Activated B cell treated with CpG ODN at 0.5 μM for 24 hours (primary cell): ENCODE measurements at regions not wholly inside any gene's neighbourhood (a gene's known extent, or its start where the extent isn't known, plus 50 kb on each side); places are given as distances from the start of the nearest gene placed in this dataset.

Source experiments
- ATAC-seq: fragments of 200-7000 bp; cut with Tn5 transposase; one replicate; pipeline ENCODE4 v1.10.0; 2021; ENCODE audit warnings: low read depth, mild to moderate bottlenecking, moderate library complexity
- CTCF ChIA-PET: fragments of 350-600 bp; sonication (Branson Sonifier 250); formaldehyde crosslinking; loops from one replicate; lab custom pipeline; 2021; ENCODE audit warnings: antibody characterized with exemption; lab: Charles Lee
- POLR2A ChIA-PET: fragments of 350-600 bp; sonication (Branson Sonifier 250); formaldehyde crosslinking; loops from one replicate; lab custom pipeline; 2021; ENCODE audit warnings: antibody characterized with exemption; lab: Charles Lee
- DNase-seq: peaks from one replicate; pipeline ENCODE4 v3.0.0; 2022
- H3K27ac Mint-ChIP-seq: one replicate; pipeline ENCODE4 v1.8.0; 2020; ENCODE audit warnings: mixed read lengths
- H3K27me3 Mint-ChIP-seq: one replicate; pipeline ENCODE4 v1.8.0; 2021; ENCODE audit warnings: mixed read lengths
- H3K36me3 Mint-ChIP-seq: one replicate; pipeline ENCODE4 v1.8.0; 2021; ENCODE audit warnings: low read depth, mixed read lengths
- H3K4me1 Mint-ChIP-seq: one replicate; pipeline ENCODE4 v1.8.0; 2021; ENCODE audit warnings: mixed read lengths
- H3K4me3 Mint-ChIP-seq: one replicate; pipeline ENCODE4 v1.8.0; 2020; ENCODE audit warnings: mild to moderate bottlenecking, mixed read lengths
- H3K9me3 Mint-ChIP-seq: one replicate; pipeline ENCODE4 v1.8.0; 2020; ENCODE audit warnings: mixed read lengths
- CTCF ChIP-seq: fragments of 200-600 bp; IDR thresholded peaks from one replicate; pipeline ENCODE4 v1.8.0; 2022; ENCODE audit warnings: antibody characterized with exemption, mild to moderate bottlenecking
- intact Hi-C: fragments of 100-400 bp; cut with micrococcal nuclease; formaldehyde crosslinking; loops from one replicate; pipeline ENCODE4 v1.15.1; 2024

GRCh38 chr7:10604128-10604527, 369.5 kb upstream of the PHF14 start:
- Mint-ChIP-seq H3K4me1 (no peaks in the 10 kb centered on the region), H3K4me3 (no peak overlapping the region), H3K9me3 (no peaks in the 10 kb centered on the region), H3K36me3 (no peaks in the 10 kb centered on the region), H3K27ac (no peak overlapping the region), H3K27me3 (no peaks in the 10 kb centered on the region)
- no peak for TF ChIP-seq CTCF
- ChIA-PET POLR2A (no interaction called here), CTCF (no interaction called here)
- no peak for DNase-seq
- intact Hi-C loops, result no loop called here
- ATAC-seq, result no peak

- intact Hi-C loops, result no loop called here
These were observed 360.7 kb upstream of the PHF14 start for GRCh38 chr7:10612950-10613349.

GRCh38 chr7:10618953-10619352, 354.7 kb upstream of the PHF14 start:
- Mint-ChIP-seq H3K27me3 (no peaks in the 10 kb centered on the region), H3K27ac (no peak overlapping the region), H3K4me1 (no peaks in the 10 kb centered on the region), H3K9me3 (no peaks in the 10 kb centered on the region), H3K4me3 (no peak overlapping the region), H3K36me3 (no peaks in the 10 kb centered on the region)
- CTCF ChIA-PET, result no interaction called here
- no peak for DNase-seq
- no peak for ATAC-seq
- no peak for TF ChIP-seq CTCF
- POLR2A ChIA-PET, result no interaction called here
- intact Hi-C loops, result no loop called here

More at GRCh38 chr7:10612950-10613349, 360.7 kb upstream of the PHF14 start:
- ChIA-PET CTCF (no interaction called here), POLR2A (no interaction called here)
- H3K9me3 Mint-ChIP-seq, result no peaks in the 10 kb centered on the region
- no peaks in the 10 kb centered on the region for H3K27me3 Mint-ChIP-seq
- no peaks in the 10 kb centered on the region for H3K36me3 Mint-ChIP-seq
- ATAC-seq (no peak), DNase-seq (no peak)
- H3K4me3 Mint-ChIP-seq, result no peak overlapping the region
- no peak overlapping the region for H3K27ac Mint-ChIP-seq
- no peaks in the 10 kb centered on the region for H3K4me1 Mint-ChIP-seq
- TF ChIP-seq CTCF, result no peak

- Mint-ChIP-seq H3K27me3 (no peaks in the 10 kb centered on the region), H3K4me1 (no peaks in the 10 kb centered on the region), H3K27ac (no peak overlapping the region), H3K9me3 (peaks cover 14% of the 10 kb centered on the region), H3K4me3 (no peak overlapping the region), H3K36me3 (no peaks in the 10 kb centered on the region)
- intact Hi-C loops, result no loop called here
- POLR2A ChIA-PET, result no interaction called here
- CTCF ChIA-PET, result no interaction called here
- DNase-seq (no peak), ATAC-seq (no peak)
- TF ChIP-seq CTCF, result no peak
These were observed 341.0 kb upstream of the PHF14 start for GRCh38 chr7:10632712-10633111.

GRCh38 chr7:10634239-10634638, 339.4 kb upstream of the PHF14 start:
- Mint-ChIP-seq H3K4me1 (no peaks in the 10 kb centered on the region), H3K36me3 (no peaks in the 10 kb centered on the region), H3K9me3 (peaks cover 14% of the 10 kb centered on the region), H3K27ac (no peak overlapping the region), H3K4me3 (no peak overlapping the region), H3K27me3 (no peaks in the 10 kb centered on the region)
- no peak for TF ChIP-seq CTCF
- no peak for ATAC-seq
- no peak for DNase-seq
- intact Hi-C loops, result no loop called here
- ChIA-PET CTCF (no interaction called here), POLR2A (no interaction called here)
